Stomach (tissue), 8 donors: ENCODE measurements at regions not wholly inside any gene's neighbourhood (a gene's known extent, or its start where the extent isn't known, plus 50 kb on each side); places are given as distances from the start of the nearest gene placed in this dataset.

Experiments
- DNase-seq, 2 donors: peaks; one replicate each; pipeline versions ENCODE4 v3.0.0 to v3.0.0-alpha.2; 2013 to 2019
- H3K27ac ChIP-seq, 5 donors: fragments of 200-600 bp in 4 of 5; sonication (generic) in 4 of 5; one replicate each; pipeline ENCODE4 v1.5.1; 2013 to 2019; ENCODE audit warnings: mild to moderate bottlenecking in 1 of 5, moderate library complexity in 1 of 5
- H3K27me3 ChIP-seq, 3 donors: fragments of 200-600 bp; sonication (generic); one replicate each; pipeline ENCODE4 v1.5.1; 2017 to 2019; ENCODE audit warnings: mixed run types in 1 of 3
- H3K36me3 ChIP-seq, 4 donors: fragments of 200-600 bp; sonication (generic); 1 replicate in 3 of 4; 2 replicates in 1 of 4; pipeline ENCODE4 v1.5.1; 2016 to 2019
- H3K4me1 ChIP-seq, 4 donors: fragments of 200-600 bp; sonication (generic); one replicate each; pipeline ENCODE4 v1.5.1; 2016 to 2019
- H3K4me3 ChIP-seq, 4 donors: fragments of 200-600 bp; sonication (generic) in 3 of 4; one replicate each; pipeline ENCODE4 v1.5.1; 2016 to 2019; ENCODE audit warnings: mild to moderate bottlenecking in 1 of 4
- H3K9me3 ChIP-seq, 4 donors: fragments of 200-600 bp; sonication (generic); one replicate each; pipeline ENCODE4 v1.5.1; 2016 to 2019
- CTCF ChIP-seq, 7 experiments: fragments of 450-650 bp in 4 of 7; fragments of 200-600 bp in 3 of 7; sonication (generic) in 3 of 7; IDR thresholded peaks; one replicate each; pipeline ENCODE4 v1.5.1; 2016 to 2019; ENCODE audit warnings: antibody characterized with exemption in 7 of 7, control low read depth in 2 of 7, mild to moderate bottlenecking in 1 of 7
- EP300 ChIP-seq: sonication (generic); formaldehyde crosslinking; IDR thresholded peaks from one replicate; pipeline ENCODE4 v1.6.1; 2017; ENCODE audit warnings: antibody characterized with exemption
- POLR2A ChIP-seq, 4 donors: fragments of 450-650 bp; IDR thresholded peaks; one replicate each; pipeline ENCODE4 v1.6.1; 2016; ENCODE audit warnings: antibody characterized with exemption in 4 of 4, control low read depth in 2 of 4, mild to moderate bottlenecking in 1 of 4, moderate library complexity in 1 of 4
- POLR2AphosphoS5 ChIP-seq, 3 donors: sonication (generic); formaldehyde crosslinking; IDR thresholded peaks; one replicate each; pipeline ENCODE4 v1.6.1; 2016; ENCODE audit warnings: antibody characterized with exemption in 3 of 3
- WGBS, 5 donors: extraction: QIAGEN DNeasy Blood & Tissue Kit in 3 of 5; methylation state at CpG; one replicate each; pipeline versions ENCODE4 v1.1.5 to v1.1.7; 2013 to 2018; 5-methylcytosine and 5-hydroxymethylcytosine counted together
- intact Hi-C: fragments of 100-400 bp; cut with DNase I; formaldehyde crosslinking; loops from one replicate; pipeline ENCODE4 v1.15.1; 2023; ENCODE audit warnings: low total_unique reads
- donor health status: healthy with polysubstance abuse.
- donor health status: Bipolar disorder and iron deficiency.
- donor health status: healthy.

- Histone ChIP-seq H3K4me1 (no peaks in the 10 kb centered on the region), H3K27ac (no peak overlapping the region), H3K4me3 (no peak overlapping the region), H3K36me3 (no peaks in the 10 kb centered on the region), H3K9me3 (peaks cover 0 to 8% (median under 1%) of the 10 kb centered on the region in 4 donors), H3K27me3 (no peaks in the 10 kb centered on the region)
- WGBS, 5 donors = 36 to 52% (median 40%) methylated on average over 2 of the region's 2 CpGs
- intact Hi-C loops = no loop called here
- DNase-seq = no peak
- TF ChIP-seq EP300 (no peak), CTCF (IDR thresholded peaks at IDR 0.05) (no peak), POLR2AphosphoS5 (IDR thresholded peaks at IDR 0.05) (no peak)
Measured at GRCh38 chr6:40097590-40097989, 163.3 kb upstream of the MOCS1 start.

- H3K36me3 ChIP-seq = no peaks in the 10 kb centered on the region
- TF ChIP-seq EP300 (no peak), CTCF (IDR thresholded peaks at IDR 0.05) (no peak), POLR2A (IDR thresholded peaks at IDR 0.05) (no peak), POLR2AphosphoS5 (IDR thresholded peaks at IDR 0.05) (no peak)
- H3K4me1 ChIP-seq = no peaks in the 10 kb centered on the region
- WGBS, 5 donors = 72 to 78% (median 77%) methylated on average over 3 of the region's 3 CpGs
- intact Hi-C loops = no loop called here
- H3K9me3 ChIP-seq = no peaks in the 10 kb centered on the region
- no peaks in the 10 kb centered on the region for H3K27me3 ChIP-seq
- no peak for DNase-seq
- H3K4me3 ChIP-seq = no peak overlapping the region
- no peak overlapping the region for H3K27ac ChIP-seq
Measured at GRCh38 chr6:40083141-40083920, 149.1 kb upstream of the MOCS1 start.

GRCh38 chr6:40082278-40083043 lies 148.2 kb upstream of the MOCS1 start:
- TF ChIP-seq EP300 = no peak
- no peak for TF ChIP-seq CTCF (IDR thresholded peaks at IDR 0.05)
- no peak for TF ChIP-seq POLR2AphosphoS5 (IDR thresholded peaks at IDR 0.05)
- TF ChIP-seq POLR2A (IDR thresholded peaks at IDR 0.05) = no peak
- intact Hi-C loops = no loop called here
- no peaks in the 10 kb centered on the region for H3K4me1 ChIP-seq
- no peaks in the 10 kb centered on the region for H3K36me3 ChIP-seq
- no peak overlapping the region for H3K27ac ChIP-seq
- WGBS, 5 donors = 66 to 77% (median 71%) methylated on average over 6 of the region's 6 CpGs
- no peak for DNase-seq
- H3K4me3 ChIP-seq = no peak overlapping the region
- no peaks in the 10 kb centered on the region for H3K27me3 ChIP-seq
- no peaks in the 10 kb centered on the region for H3K9me3 ChIP-seq

GRCh38 chr6:40077736-40078135 lies 143.5 kb upstream of the MOCS1 start:
- no peaks in the 10 kb centered on the region for H3K36me3 ChIP-seq
- no peak overlapping the region for H3K27ac ChIP-seq
- no peak overlapping the region for H3K4me3 ChIP-seq
- TF ChIP-seq POLR2A (IDR thresholded peaks at IDR 0.05) = no peak
- TF ChIP-seq CTCF (IDR thresholded peaks at IDR 0.05) = no peak
- no peak for TF ChIP-seq EP300
- no peak for TF ChIP-seq POLR2AphosphoS5 (IDR thresholded peaks at IDR 0.05)
- intact Hi-C loops = no loop called here
- H3K27me3 ChIP-seq = peaks cover 0 to 8% (median 0%) of the 10 kb centered on the region in 3 donors
- no peaks in the 10 kb centered on the region for H3K4me1 ChIP-seq
- H3K9me3 ChIP-seq = no peaks in the 10 kb centered on the region
- WGBS, 5 donors = 55 to 81% (median 74%) methylated on average over 2 of the region's 2 CpGs
- DNase-seq = no peak
